PFSK-1 (cell line): ENCODE measurements at regions not wholly inside any gene's neighbourhood (a gene's known extent, or its start where the extent isn't known, plus 50 kb on each side); places are given as distances from the start of the nearest gene placed in this dataset.

Source experiments
- POLR2AphosphoS5 ChIP-seq: IDR thresholded peaks from 2 replicates; pipeline ENCODE4 v1.6.1; 2012; ENCODE audit warnings: low read depth, mild to moderate bottlenecking, control low read depth, low read length, moderate library complexity
- REST ChIP-seq, 2 experiments: IDR thresholded peaks; 2 replicates each; pipeline versions ENCODE4 v1.6.1 to v1.8.0; 2011 to 2012; ENCODE audit warnings: low read depth in 2 of 2, low read length in 2 of 2, control low read depth in 1 of 2, inconsistent platforms in 1 of 2, mild to moderate bottlenecking in 1 of 2, moderate library complexity in 1 of 2; ENCODE audit not compliant: insufficient read depth in 1 of 2
- TAF1 ChIP-seq: IDR thresholded peaks from 2 replicates; pipeline ENCODE4 v1.6.1; 2012; ENCODE audit warnings: low read length, control low read depth, borderline replicate concordance; ENCODE audit not compliant: insufficient read depth

- TF ChIP-seq POLR2AphosphoS5 (no peak), TAF1 (no peak), REST (IDR thresholded peaks at IDR 0.05; ENCODE audit: insufficient read depth in 1 of 2, low read depth in 2 of 2, low read length in 2 of 2) (no peak)
Observed at GRCh38 chr5:5576744-5577143, 154.3 kb downstream of the ICE1 start.
